Nephron (organoid): ENCODE measurements at regions not wholly inside any gene's neighbourhood (a gene's known extent, or its start where the extent isn't known, plus 50 kb on each side); places are given as distances from the start of the nearest gene placed in this dataset.
A peak's percentile ranks its signal among the peaks of the same experiment; 100 is the strongest.

Source experiments
- H3K27ac Mint-ChIP-seq, 3 experiments: 2 replicates each; pipeline ENCODE4 v1.8.0; 2020; ENCODE audit warnings: mixed read lengths in 3 of 3, mild to moderate bottlenecking in 2 of 3, moderate library complexity in 1 of 3
- H3K27me3 Mint-ChIP-seq: 2 replicates; pipeline ENCODE4 v1.8.0; 2021; ENCODE audit warnings: low read depth, mild to moderate bottlenecking, moderate library complexity, mixed read lengths
- H3K36me3 Mint-ChIP-seq: 2 replicates; pipeline ENCODE4 v1.8.0; 2020; ENCODE audit warnings: low read depth, mixed read lengths
- H3K4me1 Mint-ChIP-seq: 2 replicates; pipeline ENCODE4 v1.8.0; 2020; ENCODE audit warnings: mixed read lengths
- H3K4me3 Mint-ChIP-seq, 3 experiments: 2 replicates each; pipeline ENCODE4 v1.8.0; 2020; ENCODE audit warnings: mild to moderate bottlenecking in 3 of 3, mixed read lengths in 3 of 3, moderate library complexity in 2 of 3
- H3K9me3 Mint-ChIP-seq: 2 replicates; pipeline ENCODE4 v1.8.0; 2020; ENCODE audit warnings: mixed read lengths
- TF ChIP-seq, protein P1 (sequence below), 3 experiments: fragments of 200-600 bp; sonication (generic); IDR thresholded peaks; one replicate each; pipeline ENCODE4 v1.5.0; 2021; ENCODE audit warnings: antibody characterized with exemption in 3 of 3; ENCODE audit not compliant: unreplicated experiment in 3 of 3

DNA sequence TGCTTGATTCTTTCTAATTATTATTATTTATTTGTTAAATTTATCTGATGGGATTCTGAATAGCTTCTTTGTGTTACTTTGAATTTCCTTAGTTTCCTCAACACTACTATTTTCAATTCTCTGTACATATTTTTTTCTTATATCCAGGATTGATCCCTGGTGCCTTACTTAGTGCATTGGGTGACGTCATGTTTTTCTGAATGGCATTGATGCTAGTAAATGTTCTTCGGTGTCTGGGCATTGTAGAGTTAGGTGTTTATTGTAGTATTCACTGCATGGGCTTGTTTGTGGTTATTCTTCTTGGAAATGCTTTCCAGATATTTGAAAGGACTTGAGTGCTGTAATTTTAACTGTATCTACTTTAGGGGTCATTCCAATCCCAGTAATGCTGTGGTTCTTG lies 938.1 kb downstream of the FAM133A start:
- Mint-ChIP-seq H3K4me3 (no peak overlapping the region), H3K36me3 (no peaks in the 10 kb centered on the region), H3K27me3 (no peaks in the 10 kb centered on the region), H3K9me3 (no peaks in the 10 kb centered on the region), H3K4me1 (no peaks in the 10 kb centered on the region), H3K27ac (no peak overlapping the region)
- TF ChIP-seq, protein P1, sequence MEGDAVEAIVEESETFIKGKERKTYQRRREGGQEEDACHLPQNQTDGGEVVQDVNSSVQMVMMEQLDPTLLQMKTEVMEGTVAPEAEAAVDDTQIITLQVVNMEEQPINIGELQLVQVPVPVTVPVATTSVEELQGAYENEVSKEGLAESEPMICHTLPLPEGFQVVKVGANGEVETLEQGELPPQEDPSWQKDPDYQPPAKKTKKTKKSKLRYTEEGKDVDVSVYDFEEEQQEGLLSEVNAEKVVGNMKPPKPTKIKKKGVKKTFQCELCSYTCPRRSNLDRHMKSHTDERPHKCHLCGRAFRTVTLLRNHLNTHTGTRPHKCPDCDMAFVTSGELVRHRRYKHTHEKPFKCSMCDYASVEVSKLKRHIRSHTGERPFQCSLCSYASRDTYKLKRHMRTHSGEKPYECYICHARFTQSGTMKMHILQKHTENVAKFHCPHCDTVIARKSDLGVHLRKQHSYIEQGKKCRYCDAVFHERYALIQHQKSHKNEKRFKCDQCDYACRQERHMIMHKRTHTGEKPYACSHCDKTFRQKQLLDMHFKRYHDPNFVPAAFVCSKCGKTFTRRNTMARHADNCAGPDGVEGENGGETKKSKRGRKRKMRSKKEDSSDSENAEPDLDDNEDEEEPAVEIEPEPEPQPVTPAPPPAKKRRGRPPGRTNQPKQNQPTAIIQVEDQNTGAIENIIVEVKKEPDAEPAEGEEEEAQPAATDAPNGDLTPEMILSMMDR (IDR thresholded peaks at IDR 0.05; ENCODE audit: unreplicated experiment in 3 of 3): no peak

DNA sequence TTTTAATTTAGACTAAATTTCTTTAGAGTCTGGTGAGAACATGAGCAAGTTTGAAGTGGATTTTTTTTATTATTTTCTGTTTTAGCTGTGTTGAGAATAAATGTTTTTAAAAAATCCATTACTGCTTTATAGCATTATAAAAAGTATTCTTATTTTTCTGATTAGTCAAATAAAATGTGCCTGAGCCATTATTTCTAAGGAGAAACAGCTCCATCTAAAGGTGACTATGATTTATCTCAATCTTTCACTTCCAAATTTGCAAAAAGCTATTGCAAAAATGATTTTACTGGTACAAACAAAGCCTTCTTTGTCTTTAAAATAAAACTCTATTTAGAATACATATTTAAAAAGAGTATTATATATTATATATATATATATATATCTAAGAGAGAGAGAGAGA lies 959.2 kb downstream of the FAM133A start:
- no peaks in the 10 kb centered on the region for H3K36me3 Mint-ChIP-seq
- H3K9me3 Mint-ChIP-seq: peaks cover 17% of the 10 kb centered on the region
- H3K4me1 Mint-ChIP-seq: no peaks in the 10 kb centered on the region
- no peak overlapping the region for H3K4me3 Mint-ChIP-seq
- H3K27me3 Mint-ChIP-seq: no peaks in the 10 kb centered on the region
- no peak overlapping the region for H3K27ac Mint-ChIP-seq
- TF ChIP-seq, protein P1 (IDR thresholded peaks at IDR 0.05; ENCODE audit: unreplicated experiment in 3 of 3): no peak

DNA sequence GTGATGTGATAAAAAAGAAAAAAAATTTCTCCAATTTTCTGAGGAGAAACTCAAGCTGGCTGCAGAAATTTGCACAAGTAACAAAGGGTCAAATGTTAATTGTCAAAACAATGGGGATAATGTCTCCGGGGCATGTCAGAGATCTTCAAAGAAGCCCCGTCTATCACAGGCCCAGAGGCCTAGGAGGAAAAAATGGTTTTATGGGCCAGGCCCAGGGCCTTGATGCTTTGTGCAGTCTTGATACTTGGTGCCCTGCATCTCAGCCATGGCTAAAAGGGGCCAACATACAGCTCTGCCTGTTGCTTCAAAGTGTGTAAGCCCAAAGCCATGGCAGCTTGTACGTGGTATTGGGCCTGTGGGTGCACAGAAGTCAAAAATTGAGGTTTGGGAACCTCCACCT lies 961.0 kb downstream of the FAM133A start:
- Mint-ChIP-seq H3K36me3 (no peaks in the 10 kb centered on the region), H3K4me1 (no peaks in the 10 kb centered on the region), H3K9me3 (peaks cover 22% of the 10 kb centered on the region), H3K4me3 (no peak overlapping the region), H3K27me3 (no peaks in the 10 kb centered on the region), H3K27ac (no peak overlapping the region)
- TF ChIP-seq, protein P1 (IDR thresholded peaks at IDR 0.05; ENCODE audit: unreplicated experiment in 3 of 3): no peak

DNA sequence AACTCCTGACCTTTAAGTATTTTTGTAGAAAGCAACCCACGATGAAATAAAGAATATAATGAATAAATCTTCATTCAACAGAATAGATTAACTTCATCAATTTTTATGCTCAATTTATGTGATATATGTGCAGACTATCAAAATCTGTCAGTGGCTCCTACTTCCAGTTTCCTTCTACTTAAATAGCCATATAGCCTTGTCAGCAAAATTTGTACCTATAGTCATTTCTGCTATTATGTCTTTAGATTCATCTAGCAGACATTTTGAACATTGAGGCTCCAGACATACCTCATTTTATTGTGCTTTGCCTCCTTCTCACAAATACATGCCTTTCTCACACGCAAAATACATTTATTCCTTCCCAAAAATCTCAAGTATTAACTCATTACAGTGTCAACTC lies 971.7 kb downstream of the FAM133A start:
- no peak overlapping the region for H3K27ac Mint-ChIP-seq
- H3K9me3 Mint-ChIP-seq: no peaks in the 10 kb centered on the region

DNA sequence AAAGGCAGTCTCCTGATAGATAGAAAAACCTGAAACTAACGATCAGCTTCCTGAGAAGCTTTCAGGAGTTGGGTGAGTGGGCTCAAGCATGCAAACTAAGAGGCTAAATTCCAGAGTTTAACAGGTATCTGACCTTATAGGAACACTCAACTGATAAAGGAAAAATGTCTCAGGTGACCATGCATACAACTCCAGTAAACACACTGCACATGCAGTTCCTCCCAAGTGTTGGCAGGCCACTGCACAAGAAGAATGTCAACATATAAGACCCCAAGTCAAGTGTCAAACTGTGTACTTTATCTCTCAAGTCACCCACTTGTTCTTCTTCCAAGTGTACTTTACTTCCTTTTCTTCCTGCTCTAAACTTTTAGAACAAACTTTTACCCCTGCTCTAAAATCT lies 981.2 kb downstream of the FAM133A start:
- no peaks in the 10 kb centered on the region for H3K27me3 Mint-ChIP-seq
- no peak overlapping the region for H3K27ac Mint-ChIP-seq
- H3K4me3 Mint-ChIP-seq: no peak overlapping the region
- H3K4me1 Mint-ChIP-seq: no peaks in the 10 kb centered on the region
- no peaks in the 10 kb centered on the region for H3K36me3 Mint-ChIP-seq
- H3K9me3 Mint-ChIP-seq: peaks cover 5% of the 10 kb centered on the region
- TF ChIP-seq, protein P1 (IDR thresholded peaks at IDR 0.05; ENCODE audit: unreplicated experiment in 3 of 3): no peak

More for the DNA sequence above, 971.7 kb downstream of the FAM133A start:
- no peak overlapping the region for H3K4me3 Mint-ChIP-seq
- TF ChIP-seq, protein P1 (IDR thresholded peaks at IDR 0.05; ENCODE audit: unreplicated experiment in 3 of 3): no peak
- no peaks in the 10 kb centered on the region for H3K36me3 Mint-ChIP-seq
- H3K4me1 Mint-ChIP-seq: no peaks in the 10 kb centered on the region
- no peaks in the 10 kb centered on the region for H3K27me3 Mint-ChIP-seq

DNA sequence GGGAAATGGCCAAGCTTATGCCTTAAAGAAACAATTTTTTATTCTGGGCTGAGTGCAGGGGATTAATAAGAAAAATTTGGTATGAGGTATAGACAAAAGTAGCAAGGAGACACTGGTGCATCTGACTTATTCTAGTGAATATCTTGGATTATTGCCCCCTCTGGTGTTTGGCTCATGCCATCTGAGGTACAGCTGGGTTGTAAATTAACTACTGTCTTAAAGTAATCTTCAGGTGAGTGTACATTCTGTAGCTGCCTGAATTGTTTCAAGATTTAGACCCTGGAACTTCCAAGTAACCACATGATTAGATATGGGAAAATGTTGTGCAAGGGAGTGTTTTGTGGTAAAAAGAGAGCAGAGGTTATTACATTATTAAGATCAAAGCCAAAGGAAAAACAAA lies 988.7 kb downstream of the FAM133A start:
- no peaks in the 10 kb centered on the region for H3K36me3 Mint-ChIP-seq
- H3K27me3 Mint-ChIP-seq: no peaks in the 10 kb centered on the region
- TF ChIP-seq, protein P1 (IDR thresholded peaks at IDR 0.05; ENCODE audit: unreplicated experiment in 3 of 3): peak in 2 of 3 experiments; percentile 19 to 21
- H3K4me3 Mint-ChIP-seq: no peak overlapping the region
- H3K27ac Mint-ChIP-seq: peak overlapping the region in 1 of 3 experiments; percentile 43
- peaks cover 5% of the 10 kb centered on the region for H3K9me3 Mint-ChIP-seq
- H3K4me1 Mint-ChIP-seq: no peaks in the 10 kb centered on the region
